WTC11 (cell line): ENCODE measurements at regions not wholly inside any gene's neighbourhood (a gene's known extent, or its start where the extent isn't known, plus 50 kb on each side); places are given as distances from the start of the nearest gene placed in this dataset.
A peak's percentile ranks its signal among the peaks of the same experiment; 100 is the strongest.

Source experiments
- CREM ChIP-seq: sonication (generic); formaldehyde crosslinking; IDR thresholded peaks from 2 replicates; pipeline ENCODE4 v1.8.1; 2022; ENCODE audit warnings: mild to moderate bottlenecking, missing genetic modification reagents, moderate library complexity
- FOXK1 ChIP-seq: sonication (generic); formaldehyde crosslinking; IDR thresholded peaks from 2 replicates; pipeline ENCODE4 v1.8.0; 2022; ENCODE audit warnings: mild to moderate bottlenecking, moderate library complexity, missing genetic modification reagents
- FOXP1 ChIP-seq: sonication (generic); formaldehyde crosslinking; IDR thresholded peaks from 2 replicates; pipeline ENCODE4 v1.8.0; 2022; ENCODE audit warnings: missing genetic modification reagents, mild to moderate bottlenecking, moderate library complexity, borderline replicate concordance
- GABPB1 ChIP-seq: sonication (generic); formaldehyde crosslinking; IDR thresholded peaks from 2 replicates; pipeline ENCODE4 v1.8.1; 2023; ENCODE audit warnings: mild to moderate bottlenecking, missing genetic modification reagents
- NR3C1 ChIP-seq: sonication (generic); formaldehyde crosslinking; conservative IDR thresholded peaks from 2 replicates; pipeline ENCODE4 v1.8.1; 2023; ENCODE audit warnings: low read depth, mild to moderate bottlenecking, missing genetic modification reagents
- RELA ChIP-seq: sonication (generic); formaldehyde crosslinking; IDR thresholded peaks from 2 replicates; pipeline ENCODE4 v1.8.1; 2022; ENCODE audit warnings: missing genetic modification reagents, mild to moderate bottlenecking, borderline replicate concordance
- SP1 ChIP-seq: sonication (generic); formaldehyde crosslinking; conservative IDR thresholded peaks from 2 replicates; pipeline ENCODE4 v1.8.1; 2022; ENCODE audit warnings: missing genetic modification reagents
- TF ChIP-seq, protein P1 (sequence below): sonication (generic); formaldehyde crosslinking; IDR thresholded peaks from 2 replicates; pipeline ENCODE4 v1.8.1; 2023; ENCODE audit warnings: mild to moderate bottlenecking, missing genetic modification reagents, moderate library complexity
- TF ChIP-seq, protein P2 (sequence below): fragments of 200-600 bp; IDR thresholded peaks from 2 replicates; pipeline ENCODE4 v1.8.0; 2022; ENCODE audit warnings: antibody characterized with exemption
- TF ChIP-seq, protein P3 (sequence below): sonication (generic); formaldehyde crosslinking; IDR thresholded peaks from 2 replicates; pipeline ENCODE4 v1.8.1; 2022; ENCODE audit warnings: mild to moderate bottlenecking, moderate library complexity, missing genetic modification reagents
- TF ChIP-seq, protein P4 (sequence below): sonication (generic); formaldehyde crosslinking; IDR thresholded peaks from 2 replicates; pipeline ENCODE4 v1.8.0; 2022; ENCODE audit warnings: mild to moderate bottlenecking, missing genetic modification reagents
- TF ChIP-seq, protein P5 (sequence below): sonication (generic); formaldehyde crosslinking; IDR thresholded peaks from 2 replicates; pipeline ENCODE4 v1.8.1; 2022; ENCODE audit warnings: mild to moderate bottlenecking, missing genetic modification reagents, moderate library complexity, borderline replicate concordance
- TF ChIP-seq, protein P6 (sequence below): sonication (generic); formaldehyde crosslinking; IDR thresholded peaks from 2 replicates; pipeline ENCODE4 v1.8.1; 2023; ENCODE audit warnings: mild to moderate bottlenecking, missing genetic modification reagents
- TF ChIP-seq, protein P7 (sequence below): fragments of 250-450 bp; sonication (Bioruptor Pico); IDR thresholded peaks from 2 replicates; pipeline ENCODE4 v1.9.0; 2021; ENCODE audit warnings: mild to moderate bottlenecking

DNA sequence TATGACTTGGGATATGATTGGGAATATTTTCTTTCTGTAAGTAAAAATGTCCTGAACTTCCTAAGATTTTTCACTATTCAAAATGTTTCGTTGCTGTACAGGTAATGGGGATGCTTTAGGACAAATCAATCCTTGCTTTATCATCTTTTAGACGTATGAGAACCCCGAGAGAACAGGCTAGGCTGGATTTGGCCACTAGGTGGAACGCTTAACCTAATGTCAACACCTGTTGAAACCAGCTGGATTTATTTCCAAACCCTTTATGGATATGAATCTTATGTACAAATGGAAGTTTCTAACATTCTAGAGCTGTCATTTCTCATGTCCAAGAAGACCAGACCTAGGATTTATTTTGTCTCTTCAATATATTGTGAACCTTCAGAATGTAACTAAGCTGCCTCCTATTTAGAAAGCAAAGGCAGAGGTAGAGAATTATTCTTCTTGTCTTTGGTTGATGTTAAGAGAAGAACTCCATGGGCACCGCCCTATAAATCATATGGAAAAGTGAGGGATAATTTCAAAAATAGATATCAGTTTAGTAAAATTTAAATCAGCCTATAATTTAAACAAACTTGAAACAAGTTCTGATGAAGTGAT, 96.7 kb downstream of the PMAIP1 start:
- TF ChIP-seq NR3C1 (CRISPR knock-in tag) (no peak), CREM (CRISPR knock-in tag) (no peak), FOXK1 (no peak), RELA (CRISPR knock-in tag) (no peak), FOXP1 (CRISPR knock-in tag) (no peak), SP1 (no peak), GABPB1 (CRISPR knock-in tag) (no peak)
- TF ChIP-seq, protein P1, sequence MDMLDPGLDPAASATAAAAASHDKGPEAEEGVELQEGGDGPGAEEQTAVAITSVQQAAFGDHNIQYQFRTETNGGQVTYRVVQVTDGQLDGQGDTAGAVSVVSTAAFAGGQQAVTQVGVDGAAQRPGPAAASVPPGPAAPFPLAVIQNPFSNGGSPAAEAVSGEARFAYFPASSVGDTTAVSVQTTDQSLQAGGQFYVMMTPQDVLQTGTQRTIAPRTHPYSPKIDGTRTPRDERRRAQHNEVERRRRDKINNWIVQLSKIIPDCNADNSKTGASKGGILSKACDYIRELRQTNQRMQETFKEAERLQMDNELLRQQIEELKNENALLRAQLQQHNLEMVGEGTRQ (CRISPR knock-in tag) = no peak
- TF ChIP-seq, protein P2, sequence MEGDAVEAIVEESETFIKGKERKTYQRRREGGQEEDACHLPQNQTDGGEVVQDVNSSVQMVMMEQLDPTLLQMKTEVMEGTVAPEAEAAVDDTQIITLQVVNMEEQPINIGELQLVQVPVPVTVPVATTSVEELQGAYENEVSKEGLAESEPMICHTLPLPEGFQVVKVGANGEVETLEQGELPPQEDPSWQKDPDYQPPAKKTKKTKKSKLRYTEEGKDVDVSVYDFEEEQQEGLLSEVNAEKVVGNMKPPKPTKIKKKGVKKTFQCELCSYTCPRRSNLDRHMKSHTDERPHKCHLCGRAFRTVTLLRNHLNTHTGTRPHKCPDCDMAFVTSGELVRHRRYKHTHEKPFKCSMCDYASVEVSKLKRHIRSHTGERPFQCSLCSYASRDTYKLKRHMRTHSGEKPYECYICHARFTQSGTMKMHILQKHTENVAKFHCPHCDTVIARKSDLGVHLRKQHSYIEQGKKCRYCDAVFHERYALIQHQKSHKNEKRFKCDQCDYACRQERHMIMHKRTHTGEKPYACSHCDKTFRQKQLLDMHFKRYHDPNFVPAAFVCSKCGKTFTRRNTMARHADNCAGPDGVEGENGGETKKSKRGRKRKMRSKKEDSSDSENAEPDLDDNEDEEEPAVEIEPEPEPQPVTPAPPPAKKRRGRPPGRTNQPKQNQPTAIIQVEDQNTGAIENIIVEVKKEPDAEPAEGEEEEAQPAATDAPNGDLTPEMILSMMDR = peak; percentile 59; the same call in 1 of the 2 replicates
- TF ChIP-seq, protein P3, sequence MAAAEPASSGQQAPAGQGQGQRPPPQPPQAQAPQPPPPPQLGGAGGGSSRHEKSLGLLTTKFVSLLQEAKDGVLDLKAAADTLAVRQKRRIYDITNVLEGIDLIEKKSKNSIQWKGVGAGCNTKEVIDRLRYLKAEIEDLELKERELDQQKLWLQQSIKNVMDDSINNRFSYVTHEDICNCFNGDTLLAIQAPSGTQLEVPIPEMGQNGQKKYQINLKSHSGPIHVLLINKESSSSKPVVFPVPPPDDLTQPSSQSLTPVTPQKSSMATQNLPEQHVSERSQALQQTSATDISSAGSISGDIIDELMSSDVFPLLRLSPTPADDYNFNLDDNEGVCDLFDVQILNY (CRISPR knock-in tag) = no peak
- TF ChIP-seq, protein P4, sequence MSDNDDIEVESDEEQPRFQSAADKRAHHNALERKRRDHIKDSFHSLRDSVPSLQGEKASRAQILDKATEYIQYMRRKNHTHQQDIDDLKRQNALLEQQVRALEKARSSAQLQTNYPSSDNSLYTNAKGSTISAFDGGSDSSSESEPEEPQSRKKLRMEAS (CRISPR knock-in tag) = no peak
- TF ChIP-seq, protein P5, sequence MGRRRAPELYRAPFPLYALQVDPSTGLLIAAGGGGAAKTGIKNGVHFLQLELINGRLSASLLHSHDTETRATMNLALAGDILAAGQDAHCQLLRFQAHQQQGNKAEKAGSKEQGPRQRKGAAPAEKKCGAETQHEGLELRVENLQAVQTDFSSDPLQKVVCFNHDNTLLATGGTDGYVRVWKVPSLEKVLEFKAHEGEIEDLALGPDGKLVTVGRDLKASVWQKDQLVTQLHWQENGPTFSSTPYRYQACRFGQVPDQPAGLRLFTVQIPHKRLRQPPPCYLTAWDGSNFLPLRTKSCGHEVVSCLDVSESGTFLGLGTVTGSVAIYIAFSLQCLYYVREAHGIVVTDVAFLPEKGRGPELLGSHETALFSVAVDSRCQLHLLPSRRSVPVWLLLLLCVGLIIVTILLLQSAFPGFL (CRISPR knock-in tag) = no peak
- TF ChIP-seq, protein P6, sequence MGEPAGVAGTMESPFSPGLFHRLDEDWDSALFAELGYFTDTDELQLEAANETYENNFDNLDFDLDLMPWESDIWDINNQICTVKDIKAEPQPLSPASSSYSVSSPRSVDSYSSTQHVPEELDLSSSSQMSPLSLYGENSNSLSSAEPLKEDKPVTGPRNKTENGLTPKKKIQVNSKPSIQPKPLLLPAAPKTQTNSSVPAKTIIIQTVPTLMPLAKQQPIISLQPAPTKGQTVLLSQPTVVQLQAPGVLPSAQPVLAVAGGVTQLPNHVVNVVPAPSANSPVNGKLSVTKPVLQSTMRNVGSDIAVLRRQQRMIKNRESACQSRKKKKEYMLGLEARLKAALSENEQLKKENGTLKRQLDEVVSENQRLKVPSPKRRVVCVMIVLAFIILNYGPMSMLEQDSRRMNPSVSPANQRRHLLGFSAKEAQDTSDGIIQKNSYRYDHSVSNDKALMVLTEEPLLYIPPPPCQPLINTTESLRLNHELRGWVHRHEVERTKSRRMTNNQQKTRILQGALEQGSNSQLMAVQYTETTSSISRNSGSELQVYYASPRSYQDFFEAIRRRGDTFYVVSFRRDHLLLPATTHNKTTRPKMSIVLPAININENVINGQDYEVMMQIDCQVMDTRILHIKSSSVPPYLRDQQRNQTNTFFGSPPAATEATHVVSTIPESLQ (CRISPR knock-in tag) = no peak
- TF ChIP-seq, protein P7, sequence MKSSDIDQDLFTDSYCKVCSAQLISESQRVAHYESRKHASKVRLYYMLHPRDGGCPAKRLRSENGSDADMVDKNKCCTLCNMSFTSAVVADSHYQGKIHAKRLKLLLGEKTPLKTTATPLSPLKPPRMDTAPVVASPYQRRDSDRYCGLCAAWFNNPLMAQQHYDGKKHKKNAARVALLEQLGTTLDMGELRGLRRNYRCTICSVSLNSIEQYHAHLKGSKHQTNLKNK (CRISPR knock-in tag) = no peak
